NCI-H2196 (cell line): ENCODE measurements at regions not wholly inside any gene's neighbourhood (a gene's known extent, or its start where the extent isn't known, plus 50 kb on each side); places are given as distances from the start of the nearest gene placed in this dataset.

ENCODE experiments used
- DNase-seq: peaks from one replicate; lab custom pipeline; 2025; ENCODE audit not compliant: unreplicated experiment; lab: John Stamatoyannopoulos, UW

GRCh38 chr4:33316033-33316432 lies 2595.9 kb downstream of the PCDH7 start:
- DNase-seq: no peak

- DNase-seq: no peak
These were observed 2596.4 kb downstream of the PCDH7 start for GRCh38 chr4:33316578-33316977.

- DNase-seq: no peak
These were observed 2603.2 kb downstream of the PCDH7 start for GRCh38 chr4:33323393-33323792.

GRCh38 chr4:33334416-33334815 lies 2614.2 kb downstream of the PCDH7 start:
- DNase-seq: no peak

- no peak for DNase-seq
These were observed 2619.6 kb downstream of the PCDH7 start for GRCh38 chr4:33339762-33340161.

GRCh38 chr4:33340168-33340567 lies 2620.0 kb downstream of the PCDH7 start:
- no peak for DNase-seq

- DNase-seq: no peak
These were observed 2629.2 kb downstream of the PCDH7 start for GRCh38 chr4:33349376-33349775.

GRCh38 chr4:33357121-33357520 lies 2637.0 kb downstream of the PCDH7 start:
- no peak for DNase-seq

- no peak for DNase-seq
These were observed 2649.3 kb downstream of the PCDH7 start for GRCh38 chr4:33369446-33369845.

- DNase-seq: peak; percentile 26
These were observed 2661.6 kb downstream of the PCDH7 start for GRCh38 chr4:33381816-33382215.

GRCh38 chr4:33386764-33387163 lies 2666.6 kb downstream of the PCDH7 start:
- DNase-seq: no peak

- DNase-seq: no peak
These were observed 2670.8 kb downstream of the PCDH7 start for GRCh38 chr4:33390976-33391375.

- no peak for DNase-seq
These were observed 2675.7 kb downstream of the PCDH7 start for GRCh38 chr4:33395731-33396485.

GRCh38 chr4:33400504-33400903 lies 2680.3 kb downstream of the PCDH7 start:
- DNase-seq: no peak

- DNase-seq: no peak
These were observed 2687.3 kb downstream of the PCDH7 start for GRCh38 chr4:33407496-33407895.

GRCh38 chr4:33411182-33411581 lies 2691.0 kb downstream of the PCDH7 start:
- DNase-seq: no peak

GRCh38 chr4:33421887-33422286 lies 2701.7 kb downstream of the PCDH7 start:
- no peak for DNase-seq

- DNase-seq: no peak
These were observed 2702.5 kb downstream of the PCDH7 start for GRCh38 chr4:33422656-33423055.

GRCh38 chr4:33425936-33426335 lies 2705.8 kb downstream of the PCDH7 start:
- DNase-seq: no peak

GRCh38 chr4:33427676-33428075 lies 2707.5 kb downstream of the PCDH7 start:
- no peak for DNase-seq

- DNase-seq: no peak
These were observed 2709.8 kb downstream of the PCDH7 start for GRCh38 chr4:33429971-33430370.

GRCh38 chr4:33437406-33437805 lies 2717.2 kb downstream of the PCDH7 start:
- DNase-seq: no peak

- DNase-seq: no peak
These were observed 2726.8 kb downstream of the PCDH7 start for GRCh38 chr4:33446953-33447352.
